Activated CD8-positive, alpha-beta memory T cell treated with anti-CD3 and anti-CD28 coated beads for 1 hour (primary cell): ENCODE measurements at regions not wholly inside any gene's neighbourhood (a gene's known extent, or its start where the extent isn't known, plus 50 kb on each side); places are given as distances from the start of the nearest gene placed in this dataset.
"Not testable (repeated sequence)": the region's sequence is repeated elsewhere in the genome, so short reads cannot be mapped to it uniquely, and the experiment has no call there.

Experiments
- DNase-seq, 2 donors: peaks; one replicate each; pipeline ENCODE4 v3.0.0-alpha.2; 2020; ENCODE audit warnings: low read depth in 1 of 2; ENCODE audit errors: extremely low read depth in 1 of 2

DNA sequence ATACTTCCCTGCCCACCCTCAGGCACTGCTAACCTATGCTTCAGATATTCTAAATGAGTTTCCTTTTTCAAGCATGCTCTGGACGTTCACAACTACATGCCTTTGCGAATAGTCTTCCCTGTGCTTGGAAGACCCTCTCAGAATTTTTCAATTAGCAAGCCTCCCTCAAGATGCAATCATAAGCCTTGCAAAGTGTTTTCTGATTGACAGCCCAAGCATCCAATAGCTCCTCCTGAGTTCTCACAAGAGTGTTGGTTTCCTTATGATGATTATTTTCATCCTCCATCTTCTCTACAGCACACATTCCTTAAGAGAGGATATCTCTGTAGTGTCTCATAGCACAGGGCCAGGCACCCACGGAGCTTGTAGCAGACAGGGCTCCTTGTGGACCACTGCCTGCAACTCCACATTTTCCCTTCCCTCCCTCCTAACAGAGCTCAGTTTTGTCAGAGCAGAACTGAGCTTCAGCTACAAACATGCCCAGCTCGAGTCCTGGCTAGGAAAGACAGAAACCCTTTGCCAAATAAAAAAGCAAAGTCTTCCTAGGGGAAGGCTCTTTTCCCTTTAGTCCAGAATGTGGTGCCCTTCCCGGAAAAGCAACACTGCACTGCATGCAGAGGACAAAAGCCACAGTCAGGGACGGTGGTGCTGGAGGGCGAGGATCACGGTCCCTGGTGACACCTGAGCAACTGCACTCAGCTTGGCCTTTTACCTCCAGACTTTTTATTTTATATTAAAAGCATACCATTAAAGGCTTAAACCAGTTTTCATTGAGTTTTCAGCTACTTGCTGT is 819.8 kb upstream of the ID2 start:
- no peak for DNase-seq

DNA sequence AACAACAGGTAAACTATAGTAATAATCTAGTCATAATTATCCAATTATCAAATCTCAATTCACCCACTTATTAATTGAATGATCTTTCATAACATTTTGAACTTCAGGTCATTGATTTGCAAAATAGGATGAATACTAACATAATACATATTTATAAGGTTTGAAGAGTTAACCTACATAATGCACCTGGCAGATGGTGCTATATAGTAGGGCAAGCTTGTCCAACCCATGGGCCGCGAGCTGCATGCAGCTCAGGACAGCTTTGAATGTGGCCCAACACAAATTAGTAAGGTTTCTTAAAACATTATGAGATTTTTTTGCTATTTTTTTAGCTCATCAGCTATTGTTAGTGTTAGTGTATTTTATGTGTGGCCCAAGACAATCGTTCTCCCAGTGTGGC is 815.8 kb upstream of the ID2 start:
- no peak for DNase-seq

DNA sequence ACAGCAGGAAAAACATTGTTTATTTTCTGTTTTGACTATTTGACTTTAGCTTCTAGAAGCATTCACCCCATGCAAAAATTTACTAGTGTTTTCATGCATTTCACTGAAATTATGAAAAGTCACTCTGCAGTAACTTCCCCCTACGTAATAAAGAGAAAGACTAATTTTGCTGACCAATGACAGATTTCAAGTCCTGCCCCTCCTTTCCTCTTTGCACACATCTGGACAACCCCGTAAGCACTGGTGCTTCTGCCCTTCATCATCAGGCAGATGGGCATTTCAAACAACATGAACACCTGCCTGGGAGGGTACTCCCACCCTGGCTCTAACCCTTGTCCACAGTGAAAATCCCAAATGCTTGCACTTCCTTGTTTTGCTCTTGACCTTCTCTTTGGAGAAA is 815.0 kb upstream of the ID2 start:
- DNase-seq, result no peak

DNA sequence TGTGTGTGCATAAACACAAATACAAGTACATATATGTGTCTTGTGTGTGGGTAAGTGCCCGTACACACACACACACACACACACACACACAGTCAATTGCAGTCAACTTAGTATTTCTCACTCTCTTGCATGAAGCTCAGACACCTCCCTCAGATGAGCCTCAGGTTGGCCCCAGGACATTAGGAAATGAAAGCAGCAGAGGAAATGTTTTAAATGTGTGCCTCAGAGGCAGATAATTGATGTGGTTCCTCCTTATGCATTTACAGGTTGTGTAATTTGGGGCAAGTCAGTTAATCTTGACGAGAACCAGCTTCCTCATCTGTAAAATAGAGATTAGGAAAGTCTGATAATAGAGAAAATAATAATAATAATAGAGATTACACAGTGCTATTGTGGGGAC is 814.0 kb upstream of the ID2 start:
- DNase-seq, result no peak

DNA sequence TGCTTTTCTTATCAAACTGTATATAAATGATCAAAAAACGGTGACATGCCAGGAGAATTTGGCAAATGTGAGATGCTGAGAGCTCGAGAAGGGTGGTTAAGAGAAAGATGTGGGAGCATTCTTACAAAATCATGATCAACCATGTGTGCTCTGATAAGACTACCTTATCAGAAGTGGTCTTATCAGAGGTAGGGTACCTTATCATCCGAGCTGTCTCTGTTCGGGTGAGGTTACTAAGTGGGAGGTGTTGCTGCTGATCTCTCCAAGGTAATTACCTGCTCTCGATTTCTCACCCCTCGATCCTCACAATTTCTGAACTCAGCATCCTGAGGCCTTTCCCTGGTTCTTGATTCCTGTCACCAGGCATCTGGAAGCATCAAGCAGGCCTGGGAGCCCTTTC is 813.0 kb upstream of the ID2 start:
- no peak for DNase-seq

DNA sequence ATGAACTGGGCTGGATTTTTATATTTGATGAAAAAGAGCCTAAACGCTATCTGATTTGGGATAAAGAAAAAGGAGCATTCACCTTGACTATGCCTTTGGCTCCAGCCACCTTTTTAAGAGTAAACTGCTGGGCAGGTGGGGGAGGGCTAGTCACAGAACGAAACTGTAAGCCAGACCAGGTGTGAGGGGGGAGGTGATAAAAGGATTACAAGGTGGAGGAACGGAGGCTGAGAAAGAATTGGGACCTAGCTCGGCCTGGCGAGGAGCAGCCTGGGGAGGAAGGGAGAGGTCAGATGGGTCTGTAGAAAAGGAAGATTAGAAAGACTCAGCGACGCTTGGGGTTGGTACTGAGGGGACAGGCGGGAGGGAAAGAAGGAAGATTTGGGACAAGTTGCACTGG is 805.4 kb upstream of the ID2 start:
- DNase-seq, result not testable (repeated sequence)

DNA sequence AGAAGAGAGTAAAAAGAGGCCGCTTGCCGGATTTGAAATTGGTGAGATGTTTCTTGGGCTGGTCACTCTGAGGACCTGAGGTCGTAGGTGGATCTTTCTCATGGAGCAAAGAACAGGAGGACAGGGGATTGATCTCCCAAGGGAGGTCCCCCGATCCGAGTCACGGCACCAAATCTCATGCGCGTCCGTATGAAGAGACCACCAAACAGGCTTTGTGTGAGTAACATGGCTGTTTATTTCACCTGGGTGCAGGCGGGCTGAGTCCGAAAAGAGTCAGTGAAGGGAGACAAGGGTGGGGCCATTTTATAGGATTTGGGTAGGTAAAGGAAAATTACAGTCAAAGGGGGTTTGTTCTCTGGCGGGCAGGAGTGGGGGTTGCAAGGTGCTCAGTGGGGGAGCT is 803.6 kb upstream of the ID2 start:
- not testable (repeated sequence) for DNase-seq

DNA sequence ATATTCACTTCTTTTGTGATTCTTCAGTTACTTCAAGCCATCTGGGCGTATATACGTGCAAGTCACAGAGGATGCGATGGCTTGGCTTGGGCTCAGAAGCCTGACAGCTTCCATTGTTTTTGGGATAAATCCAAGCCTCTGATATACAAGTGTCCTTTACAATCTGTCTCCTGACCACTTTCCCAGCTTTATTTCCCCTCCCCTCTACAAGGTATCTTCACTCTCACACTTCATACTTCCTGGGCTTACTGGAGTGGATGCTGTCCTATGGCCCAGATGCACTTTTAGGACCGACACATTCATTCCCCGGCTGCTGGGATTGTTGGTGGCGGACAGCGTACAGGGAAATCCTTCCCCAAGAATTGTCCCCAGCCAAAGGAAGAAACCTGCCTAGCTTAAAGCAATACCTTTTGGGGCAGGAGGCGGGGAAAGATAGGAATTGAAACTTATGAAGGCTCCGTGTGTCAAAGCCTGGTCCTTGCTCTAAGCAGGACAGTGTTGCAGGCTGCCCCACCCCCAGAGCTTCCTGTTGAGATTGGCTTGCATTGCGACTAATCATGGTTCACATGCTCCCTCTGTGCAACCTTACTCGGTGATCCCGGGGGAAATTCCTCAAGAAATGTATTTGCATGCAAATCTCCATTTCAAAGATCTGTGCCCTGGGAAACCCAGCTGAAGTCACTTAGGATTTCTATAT is 802.9 kb upstream of the ID2 start:
- no peak for DNase-seq

DNA sequence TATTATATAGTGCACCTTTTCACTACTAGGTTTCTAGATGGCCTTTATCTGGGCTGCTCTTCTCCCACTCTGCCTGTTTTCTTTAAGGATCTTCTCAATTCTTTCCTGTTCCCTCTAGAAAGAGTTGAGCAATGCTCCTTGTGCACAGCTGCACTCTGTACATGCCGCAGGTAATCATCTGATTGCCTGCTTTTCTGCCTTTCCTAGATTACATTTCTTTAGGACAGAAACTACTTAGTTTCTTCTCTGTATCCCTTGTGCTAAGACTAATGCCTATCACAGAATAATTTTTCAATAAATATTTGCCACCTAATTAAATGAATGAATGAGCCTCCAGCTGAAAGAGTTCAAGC is 802.4 kb upstream of the ID2 start:
- DNase-seq, result no peak

DNA sequence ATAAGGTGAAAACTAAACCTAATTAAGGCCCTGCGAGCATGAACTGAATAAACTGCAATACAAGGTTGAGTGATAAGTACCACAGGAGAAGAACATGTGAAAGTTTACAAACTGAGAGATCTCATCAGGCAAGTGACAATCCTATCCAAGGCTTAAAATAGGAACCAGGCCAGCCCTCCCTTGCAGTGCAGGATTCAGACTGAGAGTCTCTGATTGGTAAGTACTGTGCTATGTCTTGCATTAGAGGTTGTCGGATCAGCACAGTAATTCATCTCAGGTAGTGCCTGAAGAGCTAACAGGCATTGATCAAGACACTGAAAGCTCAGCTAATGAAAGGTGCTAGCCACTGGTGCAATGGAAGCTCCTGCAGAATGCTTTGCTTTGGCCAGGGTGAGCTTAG is 801.7 kb upstream of the ID2 start:
- DNase-seq, result no peak

DNA sequence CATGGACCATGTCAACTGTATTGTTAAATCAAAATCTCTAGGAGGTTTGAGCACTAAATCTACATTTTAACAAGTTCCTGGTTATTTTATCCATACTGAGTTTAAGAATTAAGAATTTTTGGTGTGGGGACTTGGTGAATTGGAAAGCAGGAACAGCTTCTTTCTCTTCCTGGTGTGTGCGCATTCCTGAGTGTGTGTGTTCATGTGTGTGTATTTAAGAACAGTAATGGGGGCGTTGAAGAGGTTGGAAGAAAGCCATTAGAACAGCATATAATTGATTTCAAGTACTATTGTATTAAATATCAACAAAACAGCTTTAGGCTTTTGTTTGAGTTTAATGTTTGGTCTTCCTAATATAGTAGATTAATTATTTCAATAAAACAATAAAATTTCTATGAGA is 801.3 kb upstream of the ID2 start:
- no peak for DNase-seq

DNA sequence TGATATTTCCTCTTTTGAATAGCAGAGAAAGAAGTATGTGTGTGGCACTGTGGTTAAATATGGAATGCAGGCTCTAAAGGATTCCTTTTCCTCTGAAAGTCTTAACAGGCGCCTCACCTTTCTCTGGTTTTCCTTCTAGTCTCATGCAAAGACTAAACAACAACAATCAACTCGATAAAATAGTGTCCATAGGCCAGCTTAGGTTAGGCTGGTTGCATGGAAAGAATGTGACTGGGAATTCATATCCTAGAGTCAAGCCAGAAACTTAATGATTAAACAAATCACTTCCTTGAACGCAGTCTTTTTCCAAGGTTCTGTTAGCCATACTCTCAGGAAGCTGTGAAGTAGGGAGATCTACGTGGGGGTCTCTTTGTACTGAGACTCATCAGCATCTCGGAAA is 800.8 kb upstream of the ID2 start:
- no peak for DNase-seq

DNA sequence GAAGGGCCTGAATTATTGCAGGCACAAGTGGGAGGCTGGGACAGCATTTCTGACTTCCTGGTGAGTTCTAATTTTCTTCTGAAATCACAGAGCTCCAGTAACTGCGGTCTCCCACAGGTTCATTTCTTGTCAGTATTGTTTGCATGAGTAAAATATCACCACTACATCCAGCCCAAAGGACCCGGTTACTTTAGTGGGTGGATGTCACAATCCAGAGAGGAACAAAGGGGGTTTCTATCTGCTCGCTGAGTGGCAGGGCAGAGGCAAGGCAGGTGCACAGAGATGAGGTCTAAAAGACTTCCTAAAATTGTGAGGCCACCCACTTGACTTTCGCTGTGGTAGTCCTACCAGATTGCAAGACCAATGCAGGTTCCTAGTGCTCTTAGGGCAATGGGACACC is 800.4 kb upstream of the ID2 start:
- no peak for DNase-seq

DNA sequence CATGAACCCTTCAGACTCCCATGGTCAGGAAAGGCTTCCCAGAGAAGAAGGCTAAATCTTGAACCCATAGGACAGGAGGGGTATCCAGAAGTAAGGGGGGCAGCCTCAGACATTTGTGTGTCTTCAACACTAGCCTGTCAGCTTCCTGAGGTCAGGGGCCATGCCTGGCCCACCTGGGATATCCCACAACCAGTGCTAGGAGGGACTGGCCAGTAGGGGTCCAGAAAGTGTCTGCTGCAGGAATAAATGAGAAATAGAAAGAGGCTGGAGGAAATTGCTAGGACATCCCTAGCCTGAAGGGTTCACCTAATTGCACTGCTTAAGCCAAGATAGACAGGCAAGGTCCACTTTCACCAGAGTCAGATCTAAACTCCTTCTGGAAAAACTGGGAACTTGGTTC is 799.6 kb upstream of the ID2 start:
- no peak for DNase-seq

DNA sequence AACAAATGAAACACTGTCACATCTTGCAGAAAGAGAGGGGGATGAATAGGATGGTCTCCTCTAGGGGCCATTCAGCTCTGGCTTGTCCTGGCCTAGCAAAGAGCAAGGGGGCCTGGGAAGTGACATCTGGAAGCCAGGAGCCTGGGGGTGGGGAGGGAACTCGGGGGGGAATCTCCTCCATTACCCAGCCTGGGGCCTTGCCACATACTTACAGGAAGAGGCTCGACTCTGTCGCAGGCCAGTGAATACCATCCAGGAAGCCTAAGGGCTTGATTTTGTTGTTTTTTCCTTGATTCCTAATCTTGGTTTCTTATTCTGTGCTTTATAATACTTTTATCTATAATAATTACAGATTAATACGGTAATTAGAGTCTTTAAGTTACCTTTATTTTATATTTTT is 797.5 kb upstream of the ID2 start:
- no peak for DNase-seq

DNA sequence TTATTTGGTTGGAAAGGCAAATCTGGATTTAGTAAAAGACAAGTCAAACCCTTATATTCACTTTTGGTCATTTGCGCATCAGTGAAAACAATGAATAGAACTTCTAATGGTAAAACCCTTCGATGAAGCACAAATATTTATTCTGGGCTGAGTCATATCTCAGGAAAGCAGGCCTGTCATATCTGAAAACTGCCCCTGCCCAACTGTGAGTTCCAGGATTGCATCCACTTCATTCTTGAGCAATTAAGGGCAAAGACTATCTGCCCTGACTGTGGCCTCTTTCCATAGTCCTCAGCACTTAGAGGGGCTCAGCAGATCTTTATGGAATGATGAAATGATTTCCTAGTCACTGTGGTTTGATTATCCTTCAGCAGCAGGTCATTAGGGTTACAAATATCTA is 795.2 kb upstream of the ID2 start:
- DNase-seq, result no peak

DNA sequence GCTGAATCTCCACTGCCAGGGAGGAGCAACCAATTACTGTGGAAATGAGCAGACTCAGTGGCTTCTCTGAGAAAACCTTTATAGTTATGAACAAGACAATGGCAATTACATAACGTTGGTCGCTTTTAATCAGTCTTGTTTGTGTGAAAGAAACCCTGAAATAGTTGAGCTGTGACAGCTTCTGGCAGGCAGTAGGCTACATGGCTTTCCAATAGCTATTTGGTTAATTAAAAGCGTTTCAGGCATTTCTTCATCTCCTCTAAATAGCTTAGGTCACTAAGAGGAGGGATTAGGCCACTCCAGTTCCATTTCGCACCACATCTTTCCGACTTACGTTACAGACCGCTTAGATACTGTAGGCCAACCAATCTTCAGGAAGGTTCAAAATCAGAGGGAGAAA is 794.4 kb upstream of the ID2 start:
- DNase-seq, result no peak

DNA sequence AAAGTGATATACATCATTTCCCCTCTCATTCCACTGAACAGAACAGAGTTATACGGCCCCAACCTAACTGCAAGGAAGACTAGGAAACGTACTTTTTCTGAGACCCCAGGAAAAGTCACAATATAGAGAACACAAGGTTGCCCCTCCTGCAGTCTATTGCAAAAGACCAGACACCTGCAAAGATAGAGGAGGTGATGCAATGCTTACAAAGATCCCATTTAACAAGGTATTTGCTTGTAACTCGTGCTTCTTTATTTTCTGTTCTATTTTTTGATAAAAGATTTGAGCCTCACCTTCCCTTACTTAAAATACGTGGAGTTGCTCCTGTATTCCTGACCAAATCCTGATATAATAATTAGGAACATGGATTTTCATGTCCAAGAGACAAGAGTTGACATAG is 793.0 kb upstream of the ID2 start:
- no peak for DNase-seq

DNA sequence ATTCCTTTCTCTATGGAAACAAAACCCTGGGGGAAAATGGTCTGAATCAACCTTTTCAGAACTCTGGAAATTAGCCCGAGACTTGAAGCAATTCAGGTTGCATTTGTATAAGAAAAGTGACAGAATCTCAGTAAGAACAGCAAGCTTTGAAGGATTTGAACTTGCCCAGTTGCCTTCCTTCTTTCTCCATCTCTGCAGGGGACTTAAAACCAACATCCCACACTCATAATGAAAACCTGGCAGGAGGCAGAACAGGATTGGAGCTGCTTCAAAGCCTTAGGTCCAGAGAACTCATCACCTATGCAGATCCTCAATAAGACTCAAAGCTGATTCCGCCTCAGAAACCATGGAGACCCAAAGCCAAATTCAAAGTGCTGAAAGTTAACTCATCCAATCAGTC is 790.5 kb upstream of the ID2 start:
- no peak for DNase-seq

DNA sequence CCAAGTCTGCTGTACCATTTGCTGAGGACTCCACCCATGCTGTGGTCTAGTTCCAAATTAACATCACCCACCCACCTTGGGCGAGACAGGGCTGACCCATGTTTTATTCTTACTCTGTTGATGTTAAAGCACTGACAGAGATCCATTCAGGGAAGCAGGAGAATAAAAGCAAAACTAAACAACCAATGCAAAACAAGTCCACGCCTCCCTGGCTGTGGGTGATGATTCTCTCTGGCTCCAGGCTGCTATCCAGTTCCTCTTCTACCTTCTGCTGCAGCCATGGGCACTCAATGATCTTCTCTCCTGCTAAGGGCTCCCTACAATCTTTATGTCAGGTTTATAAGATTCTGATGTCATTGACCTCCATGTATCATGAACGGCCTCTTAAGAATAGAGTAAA is 786.6 kb upstream of the ID2 start:
- no peak for DNase-seq

DNA sequence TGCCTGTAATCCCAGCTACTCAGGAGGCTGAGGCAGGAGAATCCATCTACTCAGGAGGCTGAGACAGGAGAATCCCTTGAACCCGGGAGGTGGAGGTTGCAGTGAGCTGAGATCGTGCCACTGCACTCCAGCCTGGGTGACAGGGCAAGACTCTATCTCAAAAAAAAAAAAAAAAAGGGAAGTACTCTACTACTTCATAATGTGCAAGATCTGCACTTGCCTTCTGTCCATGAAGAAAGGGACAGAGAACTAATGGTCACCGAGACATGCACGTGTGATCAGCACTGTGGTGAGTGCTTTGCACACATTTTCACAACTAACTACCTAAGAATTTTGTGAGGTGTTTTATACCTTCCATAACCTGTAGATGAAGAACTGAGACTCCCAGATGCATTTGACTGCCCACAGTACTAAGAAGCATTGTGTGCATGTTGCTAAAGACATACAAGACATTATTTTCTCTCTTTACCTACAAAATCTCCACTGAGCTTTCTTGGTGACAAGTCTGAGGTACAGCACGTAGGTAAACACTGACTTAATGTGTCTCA is 784.8 kb upstream of the ID2 start:
- no peak for DNase-seq

DNA sequence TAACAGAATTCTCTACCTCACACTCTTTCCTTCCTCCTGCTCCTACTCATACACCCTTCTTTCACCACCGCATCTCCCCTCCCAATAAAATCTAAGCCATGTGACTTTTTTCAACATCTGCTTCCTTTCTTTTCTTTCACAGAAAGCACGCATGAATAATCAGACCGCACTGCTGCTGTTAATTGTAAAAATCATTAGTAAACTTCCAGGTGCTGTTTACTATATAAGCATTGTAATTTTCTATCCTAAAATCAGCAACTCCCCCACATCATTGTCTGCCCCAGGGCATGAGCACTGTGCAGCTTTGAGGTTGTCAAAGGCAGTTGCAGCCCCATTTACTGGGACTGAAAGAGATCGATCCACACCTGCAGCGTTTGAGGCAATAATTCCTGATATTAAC is 782.6 kb upstream of the ID2 start:
- DNase-seq, result no peak

DNA sequence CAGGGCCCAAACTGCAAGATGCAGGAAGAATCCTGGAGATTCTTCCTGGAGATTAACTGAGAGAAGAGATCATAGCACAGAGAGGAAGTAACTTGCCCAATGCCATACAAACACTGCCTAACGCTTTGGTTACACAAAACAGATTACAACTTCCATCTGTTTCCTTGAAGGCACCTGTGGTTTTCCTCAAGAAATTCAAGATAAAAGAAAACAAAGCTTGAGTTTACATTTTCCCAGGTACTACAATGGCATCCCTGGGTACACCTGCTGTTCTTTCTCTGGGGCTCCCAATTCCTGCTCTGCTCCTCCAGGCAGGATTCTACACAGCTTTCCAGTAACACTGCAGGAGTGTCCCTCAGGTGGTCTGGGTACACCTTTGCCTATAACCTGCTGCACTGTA is 781.9 kb upstream of the ID2 start:
- DNase-seq, result no peak
